Activated T-helper 1 cell treated with anti-CD3 and anti-CD28 coated beads, Interleukin-12 subunit alpha, Interleukin-12 subunit beta, Interleukin-2, Interleukin-4 antibody, amounts not matched to agents 30 ng/mL and 10 ng/mL and 1 ng/mL, durations not matched to agents 14 hours and 24 hours and 36 hours (primary cell): ENCODE measurements at regions not wholly inside any gene's neighbourhood (a gene's known extent, or its start where the extent isn't known, plus 50 kb on each side); places are given as distances from the start of the nearest gene placed in this dataset.
"Not testable (repeated sequence)": the region's sequence is repeated elsewhere in the genome, so short reads cannot be mapped to it uniquely, and the experiment has no call there.

Source experiments
- DNase-seq: peaks from one replicate; pipeline ENCODE4 v3.0.0; 2021; ENCODE audit warnings: low spot score
- H3K27ac Mint-ChIP-seq: one replicate; pipeline ENCODE4 v1.8.0; 2021; ENCODE audit warnings: mild to moderate bottlenecking, mixed read lengths
- H3K27me3 Mint-ChIP-seq: one replicate; pipeline ENCODE4 v1.8.0; 2022; ENCODE audit warnings: mild to moderate bottlenecking, moderate library complexity, mixed read lengths; ENCODE audit not compliant: insufficient read depth
- H3K36me3 Mint-ChIP-seq: one replicate; pipeline ENCODE4 v1.8.0; 2021; ENCODE audit warnings: low read depth, mixed read lengths
- H3K4me1 Mint-ChIP-seq: one replicate; pipeline ENCODE4 v1.8.0; 2021; ENCODE audit warnings: low read depth, mixed read lengths
- H3K4me3 Mint-ChIP-seq: one replicate; pipeline ENCODE4 v1.8.0; 2021; ENCODE audit warnings: mild to moderate bottlenecking, moderate library complexity, mixed read lengths
- H3K9me3 Mint-ChIP-seq: one replicate; pipeline ENCODE4 v1.8.0; 2021; ENCODE audit warnings: mixed read lengths
- intact Hi-C: fragments of 100-400 bp; cut with micrococcal nuclease; formaldehyde crosslinking; loops from one replicate; pipeline ENCODE4 v1.15.1; 2024

GRCh38 chr1:185531838-185532237 is 202.4 kb upstream of the HMCN1 start:
- intact Hi-C loops: no loop called here
- DNase-seq: no peak
- H3K27me3 Mint-ChIP-seq: peaks cover 1% of the 10 kb centered on the region

DNA sequence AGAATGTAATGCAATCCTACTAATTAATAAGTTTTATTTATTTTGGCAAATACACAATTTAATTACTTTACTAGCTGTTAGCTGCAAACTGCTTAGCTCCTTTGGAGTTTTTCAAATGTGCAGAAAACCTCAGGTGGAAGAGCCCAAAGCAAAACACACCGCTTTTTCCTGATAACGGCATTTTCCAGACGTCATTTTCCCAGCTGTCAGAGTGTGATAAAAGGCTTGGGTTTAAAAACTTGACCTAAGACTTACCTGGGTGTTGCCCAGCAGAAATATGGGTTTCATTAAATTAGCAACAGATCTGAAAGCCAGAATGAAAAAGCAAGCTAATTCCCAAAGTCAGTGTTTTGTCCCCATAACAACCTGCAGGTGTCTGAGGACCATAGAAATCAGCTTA is 204.0 kb upstream of the HMCN1 start:
- no peak overlapping the region for H3K4me3 Mint-ChIP-seq
- peaks cover 1% of the 10 kb centered on the region for H3K36me3 Mint-ChIP-seq
- peaks cover 2% of the 10 kb centered on the region for H3K27me3 Mint-ChIP-seq
- H3K4me1 Mint-ChIP-seq: peaks cover 6% of the 10 kb centered on the region
- intact Hi-C loops: no loop called here
- no peak overlapping the region for H3K27ac Mint-ChIP-seq
- DNase-seq: no peak
- peaks cover 5% of the 10 kb centered on the region for H3K9me3 Mint-ChIP-seq

More at GRCh38 chr1:185531838-185532237, 202.4 kb upstream of the HMCN1 start:
- Mint-ChIP-seq H3K9me3 (peaks cover 5% of the 10 kb centered on the region), H3K36me3 (peaks cover 1% of the 10 kb centered on the region), H3K27ac (no peak overlapping the region), H3K4me1 (peaks cover under 1% of the 10 kb centered on the region), H3K4me3 (no peak overlapping the region)

GRCh38 chr1:185529673-185530072 is 204.5 kb upstream of the HMCN1 start:
- H3K27me3 Mint-ChIP-seq: peaks cover 2% of the 10 kb centered on the region
- H3K4me1 Mint-ChIP-seq: peaks cover 6% of the 10 kb centered on the region
- H3K9me3 Mint-ChIP-seq: peaks cover 7% of the 10 kb centered on the region
- no peak overlapping the region for H3K27ac Mint-ChIP-seq
- intact Hi-C loops: no loop called here
- H3K36me3 Mint-ChIP-seq: peaks cover 1% of the 10 kb centered on the region
- H3K4me3 Mint-ChIP-seq: no peak overlapping the region
- DNase-seq: no peak

DNA sequence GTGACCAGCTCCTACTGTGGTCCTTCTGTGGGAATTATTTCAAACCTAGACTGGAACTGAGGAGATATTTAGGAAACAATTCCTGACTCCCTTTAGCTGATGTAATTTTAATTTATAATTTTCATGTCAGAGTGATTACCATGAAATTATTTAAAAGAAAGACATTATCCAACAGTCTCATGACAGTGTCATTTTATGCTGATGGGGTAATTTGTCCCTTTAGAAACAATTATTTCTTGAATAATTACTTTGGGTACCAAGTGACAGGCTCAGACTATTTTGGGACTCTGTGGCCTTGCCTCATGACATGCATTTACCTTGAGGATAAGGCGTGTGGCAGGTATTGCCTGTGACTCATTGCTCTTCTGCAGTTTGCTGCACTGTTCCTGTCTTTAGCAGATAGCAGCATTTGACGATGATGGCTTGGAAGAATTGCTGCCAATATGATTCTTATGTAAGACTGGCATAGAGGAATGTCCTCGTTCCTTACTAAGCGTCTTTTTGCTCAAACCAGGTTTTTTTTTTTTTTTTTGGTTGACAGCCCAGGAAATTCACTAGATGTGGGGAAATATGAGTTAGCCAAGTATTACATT is 206.0 kb upstream of the HMCN1 start:
- intact Hi-C loops: no loop called here
- Mint-ChIP-seq H3K27ac (no peak overlapping the region), H3K9me3 (peaks cover 10% of the 10 kb centered on the region), H3K4me3 (no peak overlapping the region), H3K36me3 (peaks cover 1% of the 10 kb centered on the region), H3K4me1 (peaks cover 6% of the 10 kb centered on the region), H3K27me3 (peaks cover 2% of the 10 kb centered on the region)
- DNase-seq: no peak

GRCh38 chr1:185526344-185527307 is 207.6 kb upstream of the HMCN1 start:
- DNase-seq: no peak
- no peak overlapping the region for H3K27ac Mint-ChIP-seq
- peaks cover 1% of the 10 kb centered on the region for H3K36me3 Mint-ChIP-seq
- intact Hi-C loops: no loop called here
- H3K9me3 Mint-ChIP-seq: peaks cover 10% of the 10 kb centered on the region
- H3K27me3 Mint-ChIP-seq: peaks cover 2% of the 10 kb centered on the region
- H3K4me1 Mint-ChIP-seq: peaks cover 6% of the 10 kb centered on the region
- no peak overlapping the region for H3K4me3 Mint-ChIP-seq

DNA sequence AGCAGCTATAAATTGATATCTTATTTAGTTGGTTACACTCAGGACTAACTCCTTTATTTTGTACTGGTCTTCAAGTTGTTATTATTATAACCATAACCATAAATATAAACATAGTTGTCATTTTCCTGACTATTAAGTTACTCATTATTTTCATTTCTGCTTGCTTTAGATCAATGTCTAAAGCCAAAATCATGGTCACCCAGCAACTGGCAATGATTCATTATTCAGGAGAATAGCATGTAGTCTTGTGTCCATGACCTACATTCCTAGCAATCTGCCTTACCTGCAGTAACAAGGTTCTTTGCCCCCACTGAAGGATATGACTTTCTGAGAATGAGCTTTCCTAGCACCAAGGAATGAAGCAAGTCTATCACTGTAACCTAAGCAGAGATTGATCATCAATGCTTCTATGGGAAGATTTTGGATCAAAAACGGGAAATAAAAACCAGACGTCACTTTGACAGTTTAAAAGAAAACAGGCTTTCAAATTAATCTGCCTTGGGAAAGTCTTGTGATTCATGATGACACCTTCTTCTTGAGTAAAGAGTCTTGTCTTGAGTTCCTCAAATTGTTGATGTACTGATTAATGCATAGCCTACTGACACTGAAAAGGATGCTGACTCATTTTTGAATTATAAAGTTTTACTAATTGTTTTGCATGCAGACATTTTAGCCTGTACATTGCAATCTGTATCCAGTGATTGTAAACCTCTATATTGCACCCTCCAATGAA is 203.3 kb upstream of the IVNS1ABP start:
- no peak for DNase-seq
- peaks cover 46% of the 10 kb centered on the region for H3K9me3 Mint-ChIP-seq
- H3K4me1 Mint-ChIP-seq: peaks cover 5% of the 10 kb centered on the region
- H3K27me3 Mint-ChIP-seq: no peaks in the 10 kb centered on the region
- no peak overlapping the region for H3K4me3 Mint-ChIP-seq
- peaks cover 4% of the 10 kb centered on the region for H3K36me3 Mint-ChIP-seq
- intact Hi-C loops: no loop called here
- H3K27ac Mint-ChIP-seq: no peak overlapping the region

- no peak overlapping the region for H3K4me3 Mint-ChIP-seq
- no peaks in the 10 kb centered on the region for H3K27me3 Mint-ChIP-seq
- H3K36me3 Mint-ChIP-seq: peaks cover 6% of the 10 kb centered on the region
- intact Hi-C loops: no loop called here
- DNase-seq: no peak
- peaks cover 13% of the 10 kb centered on the region for H3K4me1 Mint-ChIP-seq
- H3K27ac Mint-ChIP-seq: no peak overlapping the region
- peaks cover 50% of the 10 kb centered on the region for H3K9me3 Mint-ChIP-seq
These were observed 200.9 kb upstream of the IVNS1ABP start for GRCh38 chr1:185517808-185518419.

DNA sequence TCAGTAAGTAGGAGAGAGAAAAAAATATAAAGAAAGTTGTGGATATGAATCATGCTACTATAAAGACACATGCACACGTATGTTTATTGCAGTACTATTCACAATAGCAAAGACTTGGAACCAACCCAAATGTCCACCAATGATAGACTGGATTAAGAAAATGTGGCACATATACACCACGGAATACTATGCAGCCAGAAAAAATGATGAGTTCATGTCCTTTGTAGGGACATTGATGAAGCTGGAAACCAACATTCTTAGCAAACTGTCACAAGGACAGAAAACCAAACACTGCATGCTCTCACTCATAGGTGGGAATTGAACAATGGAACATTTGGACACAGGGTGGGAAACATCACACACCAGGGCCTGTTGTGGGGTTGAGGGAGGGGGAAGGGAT is 200.3 kb upstream of the IVNS1ABP start:
- H3K4me3 Mint-ChIP-seq, intact Hi-C loops, H3K27me3 Mint-ChIP-seq, DNase-seq, H3K27ac Mint-ChIP-seq, H3K36me3 Mint-ChIP-seq: not testable (repeated sequence)
- H3K9me3 Mint-ChIP-seq: peaks cover 51% of the 10 kb centered on the region
- peaks cover 13% of the 10 kb centered on the region for H3K4me1 Mint-ChIP-seq

DNA sequence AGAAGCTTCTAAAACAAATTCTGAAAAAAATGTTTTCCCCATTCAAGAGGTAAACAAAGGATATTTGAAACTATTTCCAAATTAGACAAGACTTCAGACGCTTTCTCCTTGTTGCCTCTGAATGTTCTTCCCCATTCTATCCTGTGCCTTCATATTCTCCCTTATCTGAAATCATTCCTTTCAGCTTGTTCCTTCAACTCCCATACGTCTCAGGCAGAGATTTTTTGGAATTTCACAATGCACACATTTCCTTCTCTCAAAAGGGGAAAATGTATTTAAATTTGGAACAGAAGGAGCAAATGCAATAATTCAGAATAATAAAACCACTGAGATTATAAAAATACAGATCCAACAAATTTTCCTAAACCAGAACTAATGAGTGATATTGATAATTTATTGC is 198.7 kb upstream of the IVNS1ABP start:
- no peak for DNase-seq
- Mint-ChIP-seq H3K36me3 (peaks cover 7% of the 10 kb centered on the region), H3K27me3 (no peaks in the 10 kb centered on the region), H3K4me3 (no peak overlapping the region), H3K4me1 (peaks cover 13% of the 10 kb centered on the region), H3K9me3 (peaks cover 46% of the 10 kb centered on the region), H3K27ac (no peak overlapping the region)
- intact Hi-C loops: no loop called here

DNA sequence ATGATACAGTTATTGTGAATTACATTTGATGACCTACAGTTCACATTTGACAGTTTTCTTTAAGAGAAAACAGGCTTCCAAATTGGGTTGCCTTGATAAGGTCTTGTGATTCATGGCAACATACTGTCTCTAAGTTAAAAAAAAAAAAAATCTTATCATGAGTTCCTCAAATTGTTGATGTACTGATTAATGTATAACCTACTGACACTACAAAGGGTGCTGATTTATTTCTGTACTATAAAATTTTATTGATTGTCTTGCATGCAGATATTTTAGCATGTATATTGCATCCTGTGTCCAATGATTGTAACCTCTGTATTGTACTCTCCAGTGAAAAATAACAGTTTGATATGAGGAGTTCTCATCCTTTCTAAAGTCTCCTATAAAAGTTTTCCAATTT is 197.3 kb upstream of the IVNS1ABP start:
- H3K27ac Mint-ChIP-seq: no peak overlapping the region
- peaks cover 13% of the 10 kb centered on the region for H3K4me1 Mint-ChIP-seq
- H3K27me3 Mint-ChIP-seq: no peaks in the 10 kb centered on the region
- no peak overlapping the region for H3K4me3 Mint-ChIP-seq
- no peak for DNase-seq
- peaks cover 34% of the 10 kb centered on the region for H3K9me3 Mint-ChIP-seq
- peaks cover 7% of the 10 kb centered on the region for H3K36me3 Mint-ChIP-seq
- intact Hi-C loops: no loop called here

DNA sequence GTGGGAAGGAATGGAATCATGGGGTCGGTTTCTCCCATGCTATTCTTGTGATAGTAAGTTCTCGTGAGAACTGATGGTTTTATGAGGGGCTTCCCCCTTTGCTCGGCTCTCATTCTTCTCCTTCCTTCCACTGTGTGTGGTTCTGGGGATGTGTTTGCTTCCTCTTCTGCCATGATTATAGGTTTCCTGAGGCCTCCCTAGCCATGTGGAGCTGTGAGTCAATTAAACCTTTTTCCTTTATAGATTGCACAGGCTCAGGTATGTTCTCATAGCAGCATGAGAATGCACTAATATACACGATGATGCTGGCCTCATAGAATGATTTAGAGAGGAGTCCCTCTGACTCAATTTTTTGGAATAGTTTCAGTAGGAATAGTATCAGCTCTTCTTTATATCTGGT is 195.4 kb upstream of the IVNS1ABP start:
- Mint-ChIP-seq H3K36me3 (peaks cover 7% of the 10 kb centered on the region), H3K4me3 (no peak overlapping the region), H3K27me3 (no peaks in the 10 kb centered on the region), H3K4me1 (peaks cover 13% of the 10 kb centered on the region), H3K27ac (no peak overlapping the region), H3K9me3 (peaks cover 26% of the 10 kb centered on the region)
- no peak for DNase-seq
- intact Hi-C loops: no loop called here

- peaks cover 3% of the 10 kb centered on the region for H3K36me3 Mint-ChIP-seq
- peaks cover 3% of the 10 kb centered on the region for H3K27me3 Mint-ChIP-seq
- H3K4me3 Mint-ChIP-seq: no peak overlapping the region
- DNase-seq: no peak
- intact Hi-C loops: loop anchor here (5.0 kb wide), 1 partner anchor 61 kb away; no protein-coding TSS in a partner anchor
- H3K27ac Mint-ChIP-seq: no peak overlapping the region
- peaks cover 28% of the 10 kb centered on the region for H3K4me1 Mint-ChIP-seq
- H3K9me3 Mint-ChIP-seq: peaks cover 21% of the 10 kb centered on the region
These were observed 184.1 kb upstream of the IVNS1ABP start for GRCh38 chr1:185501099-185501498.
